ENCODE measurements at regions not wholly inside any gene's neighbourhood (a gene's known extent, or its start where the extent isn't known, plus 50 kb on each side); places are given as distances from the start of the nearest gene placed in this dataset.

DNA sequence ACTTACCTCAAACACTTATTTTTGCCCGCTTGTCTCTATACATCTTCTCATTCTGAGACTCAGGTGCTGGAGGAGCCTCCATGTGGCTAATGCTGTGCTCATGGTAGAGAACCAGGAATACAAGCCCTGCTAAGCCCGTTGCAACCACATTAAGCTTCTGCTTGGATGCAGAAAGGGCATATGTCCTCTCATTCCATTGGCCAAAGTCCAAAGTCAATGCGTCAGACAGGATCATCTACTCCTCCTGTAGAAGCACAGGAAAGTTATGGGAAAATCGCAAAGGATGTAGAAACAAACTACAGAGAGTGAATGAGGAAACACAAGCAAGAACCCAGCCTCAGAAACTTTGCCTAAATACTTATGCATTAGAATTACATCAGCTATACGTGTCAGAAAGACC is 124.5 kb upstream of the AGA start:
- DNase-seq (ENCODE audit: low read depth): no peak
- TF ChIP-seq, protein P1, sequence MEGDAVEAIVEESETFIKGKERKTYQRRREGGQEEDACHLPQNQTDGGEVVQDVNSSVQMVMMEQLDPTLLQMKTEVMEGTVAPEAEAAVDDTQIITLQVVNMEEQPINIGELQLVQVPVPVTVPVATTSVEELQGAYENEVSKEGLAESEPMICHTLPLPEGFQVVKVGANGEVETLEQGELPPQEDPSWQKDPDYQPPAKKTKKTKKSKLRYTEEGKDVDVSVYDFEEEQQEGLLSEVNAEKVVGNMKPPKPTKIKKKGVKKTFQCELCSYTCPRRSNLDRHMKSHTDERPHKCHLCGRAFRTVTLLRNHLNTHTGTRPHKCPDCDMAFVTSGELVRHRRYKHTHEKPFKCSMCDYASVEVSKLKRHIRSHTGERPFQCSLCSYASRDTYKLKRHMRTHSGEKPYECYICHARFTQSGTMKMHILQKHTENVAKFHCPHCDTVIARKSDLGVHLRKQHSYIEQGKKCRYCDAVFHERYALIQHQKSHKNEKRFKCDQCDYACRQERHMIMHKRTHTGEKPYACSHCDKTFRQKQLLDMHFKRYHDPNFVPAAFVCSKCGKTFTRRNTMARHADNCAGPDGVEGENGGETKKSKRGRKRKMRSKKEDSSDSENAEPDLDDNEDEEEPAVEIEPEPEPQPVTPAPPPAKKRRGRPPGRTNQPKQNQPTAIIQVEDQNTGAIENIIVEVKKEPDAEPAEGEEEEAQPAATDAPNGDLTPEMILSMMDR (IDR thresholded peaks at IDR 0.05; ENCODE audit: insufficient read depth, low read depth, low read length): no peak
- H3K4me3 ChIP-seq (ENCODE audit: low read depth, low read length): no peak overlapping the region

DNA sequence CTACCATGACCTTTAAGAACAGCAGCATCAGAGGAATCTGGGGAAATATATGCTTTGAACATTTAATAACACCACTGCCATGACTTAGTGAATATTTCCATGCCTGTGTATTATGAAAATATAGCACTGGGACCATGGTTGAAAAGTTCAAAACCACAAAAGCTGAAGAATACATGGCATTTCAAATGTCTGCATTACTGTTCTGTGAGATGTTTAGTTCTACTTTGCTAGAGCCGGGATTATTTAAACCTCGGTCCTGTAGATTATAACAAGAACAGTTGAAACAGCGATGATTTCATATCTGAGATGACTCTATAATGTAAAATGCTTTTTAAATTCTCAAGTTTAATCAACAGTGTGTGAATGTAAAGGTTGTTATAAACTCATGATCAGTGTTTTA is 126.7 kb upstream of the AGA start:
- H3K4me3 ChIP-seq (ENCODE audit: low read depth, low read length): no peak overlapping the region
- peak; percentile 25 for DNase-seq (ENCODE audit: low read depth)
- TF ChIP-seq, protein P1 (IDR thresholded peaks at IDR 0.05; ENCODE audit: insufficient read depth, low read depth, low read length): no peak

DNA sequence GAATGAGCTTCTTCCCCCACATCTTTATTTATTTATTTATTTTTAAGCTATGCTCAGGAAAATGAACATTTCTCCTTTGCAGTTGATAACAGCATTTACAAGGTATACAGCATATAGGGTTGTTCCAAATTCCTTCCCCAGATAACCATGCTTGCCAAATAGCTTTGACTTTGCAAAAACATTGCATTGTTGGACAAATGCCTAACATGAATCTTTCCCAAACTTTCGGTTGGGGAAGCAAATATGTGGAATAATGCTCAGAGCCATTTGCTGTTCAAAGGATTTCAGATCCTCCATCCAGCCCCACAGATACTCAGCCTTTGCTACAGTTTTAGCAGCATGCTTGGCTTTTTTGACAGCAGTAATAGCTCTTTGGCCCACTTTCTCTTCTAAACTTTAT is 127.2 kb upstream of the AGA start:
- TF ChIP-seq, protein P1 (IDR thresholded peaks at IDR 0.05; ENCODE audit: insufficient read depth, low read depth, low read length): no peak
- DNase-seq (ENCODE audit: low read depth): peak; percentile 64
- H3K4me3 ChIP-seq (ENCODE audit: low read depth, low read length): no peak overlapping the region

DNA sequence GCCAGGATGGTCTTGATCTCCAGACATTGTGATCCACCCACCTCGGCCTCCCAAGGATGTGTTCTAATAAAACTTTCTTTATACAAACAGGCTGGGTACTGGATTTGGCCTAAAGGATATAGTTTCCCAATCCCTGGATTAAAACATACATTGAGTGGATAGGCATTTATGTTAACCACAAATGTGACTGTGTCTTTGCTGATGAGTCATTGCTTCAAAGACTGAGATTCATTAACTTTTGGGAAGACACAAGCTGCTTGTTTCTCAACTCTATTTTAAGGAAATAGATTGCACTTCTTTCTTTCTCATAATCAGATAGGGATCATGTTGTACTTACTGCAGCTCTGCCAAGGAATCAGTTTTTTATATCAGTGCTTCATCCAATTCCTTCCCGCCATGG is 131.3 kb upstream of the AGA start:
- TF ChIP-seq, protein P1 (IDR thresholded peaks at IDR 0.05; ENCODE audit: insufficient read depth, low read depth, low read length): no peak

GRCh38 chr4:177574446-177574845 is 132.2 kb upstream of the AGA start:
- DNase-seq (ENCODE audit: low read depth): peak; percentile 63
- TF ChIP-seq, protein P1 (IDR thresholded peaks at IDR 0.05; ENCODE audit: insufficient read depth, low read depth, low read length): no peak
- no peak overlapping the region for H3K4me3 ChIP-seq (ENCODE audit: low read depth, low read length)

More for the DNA sequence above, 131.3 kb upstream of the AGA start:
- H3K4me3 ChIP-seq (ENCODE audit: low read depth, low read length): no peak overlapping the region
- DNase-seq (ENCODE audit: low read depth): peak; percentile 97

GRCh38 chr4:177579649-177580048 is 137.4 kb upstream of the AGA start:
- no peak for DNase-seq (ENCODE audit: low read depth)
- H3K4me3 ChIP-seq (ENCODE audit: low read depth, low read length): no peak overlapping the region
- TF ChIP-seq, protein P1 (IDR thresholded peaks at IDR 0.05; ENCODE audit: insufficient read depth, low read depth, low read length): no peak

DNA sequence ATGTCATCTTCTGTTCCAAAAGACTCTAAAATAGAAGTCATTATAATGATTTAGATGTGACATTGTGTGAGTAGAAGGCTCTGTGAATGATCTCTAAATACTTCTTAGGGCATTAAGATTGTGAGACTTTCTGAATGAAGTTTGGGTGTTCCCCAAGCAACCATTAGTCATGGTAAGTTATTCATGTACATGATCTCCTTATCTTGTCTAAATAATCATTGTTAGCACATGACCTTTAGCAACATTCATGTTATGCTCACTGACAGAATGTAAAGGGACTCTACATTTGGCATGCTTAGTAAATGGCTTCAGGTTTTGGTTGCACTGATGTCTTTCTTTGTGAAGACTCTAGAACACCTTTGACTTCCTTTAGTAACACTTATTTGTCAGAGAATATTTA is 140.8 kb upstream of the AGA start:
- peak; percentile 14 for DNase-seq (ENCODE audit: low read depth)
- no peak overlapping the region for H3K4me3 ChIP-seq (ENCODE audit: low read depth, low read length)
- TF ChIP-seq, protein P1 (IDR thresholded peaks at IDR 0.05; ENCODE audit: insufficient read depth, low read depth, low read length): no peak
